ENCODE measurements at regions not wholly inside any gene's neighbourhood (a gene's known extent, or its start where the extent isn't known, plus 50 kb on each side); places are given as distances from the start of the nearest gene placed in this dataset.
"Not testable (repeated sequence)": the region's sequence is repeated elsewhere in the genome, so short reads cannot be mapped to it uniquely, and the experiment has no call there.

- no peak for DNase-seq (ENCODE audit: low read depth)
- H3K4me3 ChIP-seq (ENCODE audit: low read depth, low read length): no peak overlapping the region
- no peak for TF ChIP-seq CTCF (IDR thresholded peaks at IDR 0.05; ENCODE audit: insufficient read depth, low read depth, low read length, missing control alignments)
These were observed 63.2 kb upstream of the IGFBP5 start for GRCh38 chr2:216758256-216759155.

GRCh38 chr2:216757532-216757931 is 62.2 kb upstream of the IGFBP5 start:
- H3K4me3 ChIP-seq (ENCODE audit: low read depth, low read length): no peak overlapping the region
- no peak for TF ChIP-seq CTCF (IDR thresholded peaks at IDR 0.05; ENCODE audit: insufficient read depth, low read depth, low read length, missing control alignments)
- no peak for DNase-seq (ENCODE audit: low read depth)

GRCh38 chr2:216756435-216756834 is 61.1 kb upstream of the IGFBP5 start:
- DNase-seq (ENCODE audit: low read depth): no peak
- no peak overlapping the region for H3K4me3 ChIP-seq (ENCODE audit: low read depth, low read length)
- TF ChIP-seq CTCF (IDR thresholded peaks at IDR 0.05; ENCODE audit: insufficient read depth, low read depth, low read length, missing control alignments): no peak

GRCh38 chr2:216754812-216755211 is 59.5 kb upstream of the IGFBP5 start:
- no peak for DNase-seq (ENCODE audit: low read depth)
- TF ChIP-seq CTCF (IDR thresholded peaks at IDR 0.05; ENCODE audit: insufficient read depth, low read depth, low read length, missing control alignments): no peak

GRCh38 chr2:216754336-216754735 is 59.0 kb upstream of the IGFBP5 start:
- DNase-seq (ENCODE audit: low read depth): no peak
- H3K4me3 ChIP-seq (ENCODE audit: low read depth, low read length): no peak overlapping the region

More at GRCh38 chr2:216754812-216755211, 59.5 kb upstream of the IGFBP5 start:
- H3K4me3 ChIP-seq (ENCODE audit: low read depth, low read length): no peak overlapping the region

GRCh38 chr2:216752855-216753505 is 57.6 kb upstream of the IGFBP5 start:
- H3K4me3 ChIP-seq (ENCODE audit: low read depth, low read length): no peak overlapping the region
- no peak for DNase-seq (ENCODE audit: low read depth)
- no peak for TF ChIP-seq CTCF (IDR thresholded peaks at IDR 0.05; ENCODE audit: insufficient read depth, low read depth, low read length, missing control alignments)

More at GRCh38 chr2:216754336-216754735, 59.0 kb upstream of the IGFBP5 start:
- no peak for TF ChIP-seq CTCF (IDR thresholded peaks at IDR 0.05; ENCODE audit: insufficient read depth, low read depth, low read length, missing control alignments)

GRCh38 chr2:216750750-216751149 is 55.4 kb upstream of the IGFBP5 start:
- not testable (repeated sequence) for H3K4me3 ChIP-seq (ENCODE audit: low read depth, low read length); DNase-seq (ENCODE audit: low read depth)

GRCh38 chr2:216746268-216746667 is 50.9 kb upstream of the IGFBP5 start:
- not testable (repeated sequence) for DNase-seq (ENCODE audit: low read depth); H3K4me3 ChIP-seq (ENCODE audit: low read depth, low read length)

Data from GM12865 (cell line).